ENCODE measurements at regions not wholly inside any gene's neighbourhood (a gene's known extent, or its start where the extent isn't known, plus 50 kb on each side); places are given as distances from the start of the nearest gene placed in this dataset.
"Not testable (repeated sequence)": the region's sequence is repeated elsewhere in the genome, so short reads cannot be mapped to it uniquely, and the experiment has no call there.

DNA sequence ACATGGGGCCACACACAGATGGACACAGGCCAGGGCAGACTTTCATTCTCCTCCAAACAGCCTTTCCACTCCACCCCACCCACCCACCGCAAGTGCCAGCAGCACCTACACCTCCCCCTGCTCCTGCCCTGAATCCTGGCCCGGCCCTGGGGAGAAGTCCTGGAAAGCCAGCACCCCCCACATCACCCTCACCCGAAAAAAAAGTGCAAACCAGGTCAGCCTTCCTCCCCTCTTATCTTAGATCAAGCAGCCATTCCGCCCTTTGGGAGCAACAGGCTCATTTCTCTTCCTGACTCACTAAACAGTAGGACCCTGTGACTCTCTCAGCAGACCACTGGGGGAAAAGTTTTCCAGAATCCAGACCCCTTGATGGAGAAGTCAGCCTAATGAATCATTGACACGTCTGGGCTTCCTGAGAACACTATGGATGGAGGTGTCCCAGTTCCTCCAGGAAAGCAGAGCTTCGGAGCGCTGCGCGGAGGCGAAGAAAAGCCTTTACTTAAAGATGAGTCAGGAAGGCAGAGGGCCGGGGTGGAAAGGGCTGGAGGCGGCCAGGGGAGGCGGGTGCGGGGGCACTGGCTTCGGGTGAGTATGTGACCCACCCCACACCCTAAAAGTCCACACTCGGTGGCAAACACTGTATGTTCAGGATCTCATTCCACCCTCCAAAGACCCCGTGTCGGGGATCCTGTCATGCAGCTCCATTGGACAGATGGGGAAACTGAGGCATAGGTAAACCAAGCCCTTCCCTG lies 588.7 kb downstream of the MATN1 start:
- Histone ChIP-seq H3K4me2 (ENCODE audit: low read length) (no peak overlapping the region), H4K20me1 (ENCODE audit: control insufficient read depth, insufficient read depth, low read depth, low read length) (no peaks in the 10 kb centered on the region), H3K79me2 (ENCODE audit: control insufficient read depth, low read length) (no peaks in the 10 kb centered on the region), H3K9me2 (replicated peaks; ENCODE audit: control insufficient read depth, low read length) (no peaks in the 10 kb centered on the region), H3F3A (ENCODE audit: control insufficient read depth, insufficient read depth) (no peaks in the 10 kb centered on the region), H3K4me1 (ENCODE audit: control insufficient read depth, low read length) (no peaks in the 10 kb centered on the region), H3K4me3 (ENCODE audit: low read length) (no peak overlapping the region), H3K27me3 (ENCODE audit: control insufficient read depth, low read length) (no peaks in the 10 kb centered on the region), H3K9me3 (ENCODE audit: control insufficient read depth, insufficient read depth, low read length) (no peaks in the 10 kb centered on the region), H3K36me3 (ENCODE audit: control insufficient read depth, low read length) (no peaks in the 10 kb centered on the region), H3K27ac (ENCODE audit: low read depth, low read length) (no peak overlapping the region)
- no peak for TF ChIP-seq EZH2phosphoT487 (IDR thresholded peaks at IDR 0.05; ENCODE audit: borderline replicate concordance, low read length)
- TF ChIP-seq, protein P1, sequence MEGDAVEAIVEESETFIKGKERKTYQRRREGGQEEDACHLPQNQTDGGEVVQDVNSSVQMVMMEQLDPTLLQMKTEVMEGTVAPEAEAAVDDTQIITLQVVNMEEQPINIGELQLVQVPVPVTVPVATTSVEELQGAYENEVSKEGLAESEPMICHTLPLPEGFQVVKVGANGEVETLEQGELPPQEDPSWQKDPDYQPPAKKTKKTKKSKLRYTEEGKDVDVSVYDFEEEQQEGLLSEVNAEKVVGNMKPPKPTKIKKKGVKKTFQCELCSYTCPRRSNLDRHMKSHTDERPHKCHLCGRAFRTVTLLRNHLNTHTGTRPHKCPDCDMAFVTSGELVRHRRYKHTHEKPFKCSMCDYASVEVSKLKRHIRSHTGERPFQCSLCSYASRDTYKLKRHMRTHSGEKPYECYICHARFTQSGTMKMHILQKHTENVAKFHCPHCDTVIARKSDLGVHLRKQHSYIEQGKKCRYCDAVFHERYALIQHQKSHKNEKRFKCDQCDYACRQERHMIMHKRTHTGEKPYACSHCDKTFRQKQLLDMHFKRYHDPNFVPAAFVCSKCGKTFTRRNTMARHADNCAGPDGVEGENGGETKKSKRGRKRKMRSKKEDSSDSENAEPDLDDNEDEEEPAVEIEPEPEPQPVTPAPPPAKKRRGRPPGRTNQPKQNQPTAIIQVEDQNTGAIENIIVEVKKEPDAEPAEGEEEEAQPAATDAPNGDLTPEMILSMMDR (IDR thresholded peaks at IDR 0.05; ENCODE audit: low read depth, low read length, poor library complexity, severe bottlenecking) = no peak

DNA sequence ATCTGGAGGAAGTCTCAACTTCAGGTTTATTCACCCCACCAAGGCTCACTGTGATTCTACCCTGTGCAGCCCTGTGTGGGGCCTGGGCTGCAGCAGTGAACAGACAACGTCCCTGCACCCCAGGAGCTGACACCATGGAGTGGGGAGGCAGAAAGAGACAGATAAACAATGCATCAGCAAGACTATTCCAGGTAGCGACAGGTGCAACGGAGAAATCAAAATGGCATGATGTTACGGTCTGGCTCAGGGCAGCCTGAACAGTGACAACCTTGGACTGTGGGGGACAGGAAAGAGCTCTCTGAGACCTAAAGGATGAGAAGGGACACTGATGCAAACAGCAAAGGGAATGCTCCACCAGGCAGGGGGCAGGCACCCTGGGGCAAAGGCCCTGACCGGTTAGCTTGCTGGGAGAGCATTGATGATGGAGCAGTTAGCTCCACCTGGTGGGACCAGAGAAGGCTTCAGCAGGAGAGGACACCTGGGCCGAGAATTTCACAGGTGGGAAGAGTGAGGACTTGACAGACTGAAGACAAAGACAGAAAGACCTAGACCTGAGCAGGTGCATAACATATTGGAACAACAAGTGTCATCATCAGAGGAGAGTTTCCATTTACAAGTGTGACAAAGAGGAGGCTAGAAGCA lies 589.9 kb downstream of the MATN1 start:
- H3K79me2 ChIP-seq (ENCODE audit: control insufficient read depth, low read length) = no peaks in the 10 kb centered on the region
- no peak overlapping the region for H3K27ac ChIP-seq (ENCODE audit: low read depth, low read length)
- no peaks in the 10 kb centered on the region for H3K4me1 ChIP-seq (ENCODE audit: control insufficient read depth, low read length)
- H3K9me2 ChIP-seq (replicated peaks; ENCODE audit: control insufficient read depth, low read length) = no peaks in the 10 kb centered on the region
- H3F3A ChIP-seq (ENCODE audit: control insufficient read depth, insufficient read depth) = no peaks in the 10 kb centered on the region
- H3K36me3 ChIP-seq (ENCODE audit: control insufficient read depth, low read length) = no peaks in the 10 kb centered on the region
- H4K20me1 ChIP-seq (ENCODE audit: control insufficient read depth, insufficient read depth, low read depth, low read length) = no peaks in the 10 kb centered on the region
- no peak overlapping the region for H3K4me3 ChIP-seq (ENCODE audit: low read length)
- TF ChIP-seq, protein P1 (IDR thresholded peaks at IDR 0.05; ENCODE audit: low read depth, low read length, poor library complexity, severe bottlenecking) = no peak
- no peak for TF ChIP-seq EZH2phosphoT487 (IDR thresholded peaks at IDR 0.05; ENCODE audit: borderline replicate concordance, low read length)
- H3K9me3 ChIP-seq (ENCODE audit: control insufficient read depth, insufficient read depth, low read length) = no peaks in the 10 kb centered on the region
- H3K27me3 ChIP-seq (ENCODE audit: control insufficient read depth, low read length) = no peaks in the 10 kb centered on the region
- H3K4me2 ChIP-seq (ENCODE audit: low read length) = no peak overlapping the region

DNA sequence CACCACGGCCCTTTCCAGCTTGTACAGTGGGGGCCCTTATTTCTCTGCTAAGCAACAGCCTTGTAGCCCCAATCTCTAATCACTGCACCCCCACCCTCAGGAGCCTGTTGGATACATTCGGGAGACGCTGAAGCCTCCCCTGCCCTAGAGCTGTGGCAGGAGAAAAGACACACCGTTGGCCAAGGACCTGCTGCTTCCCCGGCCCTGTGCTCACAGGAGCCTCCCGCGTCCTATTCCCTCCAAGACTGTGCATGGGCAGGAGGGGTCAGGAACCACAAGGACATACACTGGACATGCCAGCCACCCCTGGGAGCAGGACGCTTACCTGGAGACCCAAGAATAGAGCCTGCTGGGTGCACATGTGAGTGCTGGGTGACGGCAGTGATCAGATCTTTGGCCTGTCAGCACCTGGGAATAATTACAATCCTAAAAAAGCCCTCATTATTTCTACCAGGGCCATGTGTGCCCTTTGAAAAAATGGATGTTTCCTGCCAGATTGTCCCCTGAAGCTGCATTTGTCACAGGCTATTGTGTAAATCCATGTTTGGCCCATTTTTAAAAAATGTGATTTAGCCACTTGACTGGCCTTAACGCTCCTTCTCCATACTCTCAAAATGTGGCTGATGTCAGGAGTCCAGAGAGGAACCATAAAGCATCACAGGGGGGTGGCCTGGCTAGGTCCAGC lies 590.6 kb downstream of the MATN1 start:
- no peaks in the 10 kb centered on the region for H3K27me3 ChIP-seq (ENCODE audit: control insufficient read depth, low read length)
- no peaks in the 10 kb centered on the region for H3K79me2 ChIP-seq (ENCODE audit: control insufficient read depth, low read length)
- no peak overlapping the region for H3K27ac ChIP-seq (ENCODE audit: low read depth, low read length)
- H3K9me2 ChIP-seq (replicated peaks; ENCODE audit: control insufficient read depth, low read length) = no peaks in the 10 kb centered on the region
- no peaks in the 10 kb centered on the region for H3K36me3 ChIP-seq (ENCODE audit: control insufficient read depth, low read length)
- no peaks in the 10 kb centered on the region for H3F3A ChIP-seq (ENCODE audit: control insufficient read depth, insufficient read depth)
- no peaks in the 10 kb centered on the region for H3K9me3 ChIP-seq (ENCODE audit: control insufficient read depth, insufficient read depth, low read length)
- no peak for TF ChIP-seq EZH2phosphoT487 (IDR thresholded peaks at IDR 0.05; ENCODE audit: borderline replicate concordance, low read length)
- TF ChIP-seq, protein P1 (IDR thresholded peaks at IDR 0.05; ENCODE audit: low read depth, low read length, poor library complexity, severe bottlenecking) = no peak
- H3K4me1 ChIP-seq (ENCODE audit: control insufficient read depth, low read length) = no peaks in the 10 kb centered on the region
- no peak overlapping the region for H3K4me3 ChIP-seq (ENCODE audit: low read length)
- H4K20me1 ChIP-seq (ENCODE audit: control insufficient read depth, insufficient read depth, low read depth, low read length) = no peaks in the 10 kb centered on the region
- H3K4me2 ChIP-seq (ENCODE audit: low read length) = no peak overlapping the region

DNA sequence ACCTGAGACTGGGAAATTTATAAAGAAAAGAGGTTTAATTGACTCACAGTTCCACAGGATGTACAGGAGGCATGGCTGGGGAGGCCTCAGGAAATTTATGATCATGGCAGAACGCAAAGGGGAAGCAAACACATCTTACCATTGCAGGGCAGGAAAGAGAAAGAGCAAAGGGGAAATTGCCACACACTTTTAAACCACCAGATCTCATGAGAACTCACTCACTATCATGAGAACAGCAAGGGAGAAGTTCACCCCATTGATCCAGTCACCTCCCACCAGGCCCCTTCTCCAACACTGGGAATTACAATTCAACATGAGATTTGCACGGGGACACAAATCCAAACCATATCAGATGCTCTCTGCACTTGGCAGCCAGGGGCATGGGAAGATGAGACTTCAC lies 592.8 kb downstream of the MATN1 start:
- not testable (repeated sequence) for H3K9me3 ChIP-seq (ENCODE audit: control insufficient read depth, insufficient read depth, low read length); H3K36me3 ChIP-seq (ENCODE audit: control insufficient read depth, low read length); H3K27me3 ChIP-seq (ENCODE audit: control insufficient read depth, low read length); H3K79me2 ChIP-seq (ENCODE audit: control insufficient read depth, low read length); H3K4me1 ChIP-seq (ENCODE audit: control insufficient read depth, low read length); H3K9me2 ChIP-seq (replicated peaks; ENCODE audit: control insufficient read depth, low read length); H3F3A ChIP-seq (ENCODE audit: control insufficient read depth, insufficient read depth); H3K4me2 ChIP-seq (ENCODE audit: low read length); H3K27ac ChIP-seq (ENCODE audit: low read depth, low read length); H4K20me1 ChIP-seq (ENCODE audit: control insufficient read depth, insufficient read depth, low read depth, low read length); H3K4me3 ChIP-seq (ENCODE audit: low read length)
